GM21786 (cell line): ENCODE measurements at regions not wholly inside any gene's neighbourhood (a gene's known extent, or its start where the extent isn't known, plus 50 kb on each side); places are given as distances from the start of the nearest gene placed in this dataset.

Source experiments
- ATAC-seq: cut with Tn5 transposase; IDR thresholded peaks from one replicate; pipeline ENCODE4 v1.9.1; 2021; ENCODE audit not compliant: unreplicated experiment

GRCh38 chr3:181457190-181457589, 254.5 kb upstream of the SOX2 start:
- no peak for ATAC-seq

- ATAC-seq: no peak
These were observed 256.4 kb upstream of the SOX2 start for GRCh38 chr3:181455276-181455675.

GRCh38 chr3:181454451-181455027, 257.2 kb upstream of the SOX2 start:
- ATAC-seq: no peak

GRCh38 chr3:181446741-181447140, 265.0 kb upstream of the SOX2 start:
- ATAC-seq: no peak

GRCh38 chr3:181442066-181442465, 269.7 kb upstream of the SOX2 start:
- no peak for ATAC-seq

- ATAC-seq: no peak
These were observed 278.7 kb upstream of the SOX2 start for GRCh38 chr3:181432992-181433391.

- ATAC-seq: no peak
These were observed 280.0 kb upstream of the SOX2 start for GRCh38 chr3:181431748-181432147.

- ATAC-seq: no peak
These were observed 286.7 kb upstream of the SOX2 start for GRCh38 chr3:181425074-181425473.

GRCh38 chr3:181418233-181418632, 293.5 kb upstream of the SOX2 start:
- no peak for ATAC-seq

- no peak for ATAC-seq
These were observed 294.0 kb upstream of the SOX2 start for GRCh38 chr3:181417748-181418147.

- no peak for ATAC-seq
These were observed 300.9 kb upstream of the SOX2 start for GRCh38 chr3:181410870-181411269.

GRCh38 chr3:181403876-181404660, 307.7 kb upstream of the SOX2 start:
- ATAC-seq: no peak

- ATAC-seq: no peak
These were observed 309.4 kb upstream of the SOX2 start for GRCh38 chr3:181402347-181402746.

- ATAC-seq: no peak
These were observed 326.8 kb upstream of the SOX2 start for GRCh38 chr3:181384970-181385369.

- ATAC-seq: no peak
These were observed 328.0 kb upstream of the SOX2 start for GRCh38 chr3:181383760-181384159.

- no peak for ATAC-seq
These were observed 328.5 kb upstream of the SOX2 start for GRCh38 chr3:181383201-181383600.

GRCh38 chr3:181382656-181383055, 329.1 kb upstream of the SOX2 start:
- ATAC-seq: no peak

GRCh38 chr3:181379278-181379677, 332.4 kb upstream of the SOX2 start:
- ATAC-seq: no peak

GRCh38 chr3:181369637-181370036, 342.1 kb upstream of the SOX2 start:
- ATAC-seq: no peak

- ATAC-seq: no peak
These were observed 348.5 kb upstream of the SOX2 start for GRCh38 chr3:181363231-181363630.

- no peak for ATAC-seq
These were observed 349.3 kb upstream of the SOX2 start for GRCh38 chr3:181362378-181362777.

- ATAC-seq: peak; percentile 47
These were observed 353.2 kb upstream of the SOX2 start for GRCh38 chr3:181358562-181358961.

- ATAC-seq: no peak
These were observed 353.7 kb upstream of the SOX2 start for GRCh38 chr3:181358060-181358459.
